ENCODE measurements at regions not wholly inside any gene's neighbourhood (a gene's known extent, or its start where the extent isn't known, plus 50 kb on each side); places are given as distances from the start of the nearest gene placed in this dataset.
"Not testable (repeated sequence)": the region's sequence is repeated elsewhere in the genome, so short reads cannot be mapped to it uniquely, and the experiment has no call there.

DNA sequence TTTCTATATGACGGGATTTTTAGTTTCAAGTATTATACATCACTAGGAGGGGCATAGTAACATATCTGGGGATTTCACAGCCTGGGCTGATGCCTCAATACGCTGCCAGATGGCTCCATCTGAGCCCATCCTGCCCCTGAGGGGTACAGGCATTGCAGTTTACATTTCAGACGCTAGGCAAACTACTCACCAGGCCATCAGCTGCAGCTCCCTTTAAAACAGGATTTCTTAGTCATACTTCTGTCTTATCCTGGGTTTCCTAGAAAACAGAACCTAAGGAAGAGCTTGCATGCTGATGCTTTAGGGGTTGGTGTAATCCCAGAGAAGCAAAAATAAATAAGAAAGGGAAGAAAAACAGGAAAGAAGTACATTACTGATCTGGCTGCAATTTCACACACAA, 372.8 kb upstream of the PIK3R1 start:
- Histone ChIP-seq H3K36me3 (no peaks in the 10 kb centered on the region), H3K4me1 (no peaks in the 10 kb centered on the region), H3K27ac (no peak overlapping the region), H3K27me3 (no peaks in the 10 kb centered on the region), H3K9me3 (peaks cover 0 to 5% (median 0%) of the 10 kb centered on the region in 11 donors), H3K4me3 (no peak overlapping the region)
- ATAC-seq (no peak), DNase-seq (no peak)
- intact Hi-C loops (cut with DNase I), result no loop called here
- TF ChIP-seq, protein P1, sequence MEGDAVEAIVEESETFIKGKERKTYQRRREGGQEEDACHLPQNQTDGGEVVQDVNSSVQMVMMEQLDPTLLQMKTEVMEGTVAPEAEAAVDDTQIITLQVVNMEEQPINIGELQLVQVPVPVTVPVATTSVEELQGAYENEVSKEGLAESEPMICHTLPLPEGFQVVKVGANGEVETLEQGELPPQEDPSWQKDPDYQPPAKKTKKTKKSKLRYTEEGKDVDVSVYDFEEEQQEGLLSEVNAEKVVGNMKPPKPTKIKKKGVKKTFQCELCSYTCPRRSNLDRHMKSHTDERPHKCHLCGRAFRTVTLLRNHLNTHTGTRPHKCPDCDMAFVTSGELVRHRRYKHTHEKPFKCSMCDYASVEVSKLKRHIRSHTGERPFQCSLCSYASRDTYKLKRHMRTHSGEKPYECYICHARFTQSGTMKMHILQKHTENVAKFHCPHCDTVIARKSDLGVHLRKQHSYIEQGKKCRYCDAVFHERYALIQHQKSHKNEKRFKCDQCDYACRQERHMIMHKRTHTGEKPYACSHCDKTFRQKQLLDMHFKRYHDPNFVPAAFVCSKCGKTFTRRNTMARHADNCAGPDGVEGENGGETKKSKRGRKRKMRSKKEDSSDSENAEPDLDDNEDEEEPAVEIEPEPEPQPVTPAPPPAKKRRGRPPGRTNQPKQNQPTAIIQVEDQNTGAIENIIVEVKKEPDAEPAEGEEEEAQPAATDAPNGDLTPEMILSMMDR (IDR thresholded peaks at IDR 0.05), result no peak
- 75 to 78% methylated on average over 3 of the region's 3 CpGs for WGBS, 2 donors

DNA sequence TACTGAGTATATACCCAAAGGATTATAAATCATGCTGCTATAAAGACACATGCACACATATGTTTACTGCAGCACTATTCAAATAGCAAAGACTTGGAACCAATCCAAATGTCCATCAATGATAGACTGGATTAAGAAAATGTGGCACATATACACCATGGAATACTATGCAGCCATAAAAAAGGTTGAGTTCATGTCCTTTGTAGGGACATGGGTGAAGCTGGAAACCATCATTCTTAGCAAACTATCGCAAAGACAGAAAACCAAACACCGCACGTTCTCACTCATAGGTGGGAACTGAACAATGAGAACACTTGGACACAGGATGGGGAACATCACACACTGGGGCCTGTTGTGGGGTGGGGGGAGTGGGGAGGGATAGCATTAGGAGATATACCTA, 378.3 kb upstream of the PIK3R1 start:
- DNase-seq; H3K9me3 ChIP-seq; H3K36me3 ChIP-seq; H3K4me1 ChIP-seq; H3K27ac ChIP-seq; ATAC-seq; H3K4me3 ChIP-seq; intact Hi-C loops (cut with DNase I); H3K27me3 ChIP-seq: not testable (repeated sequence)
- WGBS, 2 donors, result 95 to 98% methylated on average over 3 of the region's 3 CpGs

DNA sequence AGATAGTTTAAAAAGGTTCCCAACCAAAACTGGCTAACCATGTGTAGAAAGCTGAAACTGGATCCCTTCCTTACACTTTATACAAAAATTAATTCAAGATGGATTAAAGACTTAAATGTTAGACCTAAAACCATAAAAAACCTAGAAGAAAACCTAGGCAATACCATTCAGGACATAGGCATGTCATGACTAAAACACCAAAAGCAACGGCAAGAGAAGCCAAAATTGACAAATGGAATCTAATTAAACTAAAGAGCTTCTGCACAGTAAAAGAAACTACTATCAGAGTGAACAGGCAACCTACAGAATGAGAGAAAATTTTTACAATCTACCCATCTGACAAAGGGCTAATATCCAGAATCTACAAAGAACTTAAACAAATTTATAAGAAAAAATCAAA, 379.1 kb upstream of the PIK3R1 start:
- H3K9me3 ChIP-seq; ATAC-seq; H3K4me1 ChIP-seq; H3K4me3 ChIP-seq; DNase-seq; intact Hi-C loops (cut with DNase I); H3K27ac ChIP-seq; H3K36me3 ChIP-seq; H3K27me3 ChIP-seq: not testable (repeated sequence)
- 54 to 59% methylated on average over 1 of the region's 1 CpG for WGBS, 2 donors

DNA sequence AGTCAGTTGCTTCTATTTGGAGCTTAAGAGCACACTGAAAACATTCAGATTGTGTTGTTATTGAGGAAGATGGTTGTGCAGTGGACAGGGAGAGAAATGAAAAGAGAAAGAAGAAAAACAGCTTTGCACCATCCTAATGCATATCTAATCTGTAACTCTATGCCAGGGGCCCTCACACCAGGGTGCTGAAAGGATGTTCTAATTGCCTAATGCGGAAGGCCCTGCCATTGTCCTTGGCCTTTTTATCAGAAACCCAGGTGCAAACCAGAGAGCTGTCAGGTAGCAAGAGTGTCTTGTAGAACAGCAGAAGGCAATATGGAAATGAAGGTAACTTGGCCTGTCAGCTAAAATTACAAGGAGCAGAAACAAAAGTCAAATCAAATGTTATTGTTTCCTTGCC, 384.5 kb upstream of the PIK3R1 start:
- H3K27me3 ChIP-seq, result no peaks in the 10 kb centered on the region
- intact Hi-C loops (cut with DNase I), result no loop called here
- H3K9me3 ChIP-seq, result no peaks in the 10 kb centered on the region
- no peaks in the 10 kb centered on the region for H3K4me1 ChIP-seq
- ATAC-seq (no peak), DNase-seq (no peak)
- 55 to 67% methylated on average over 1 of the region's 1 CpG for WGBS, 2 donors
- no peak overlapping the region for H3K4me3 ChIP-seq
- H3K36me3 ChIP-seq, result no peaks in the 10 kb centered on the region
- no peak overlapping the region for H3K27ac ChIP-seq
- TF ChIP-seq, protein P1 (IDR thresholded peaks at IDR 0.05), result no peak

DNA sequence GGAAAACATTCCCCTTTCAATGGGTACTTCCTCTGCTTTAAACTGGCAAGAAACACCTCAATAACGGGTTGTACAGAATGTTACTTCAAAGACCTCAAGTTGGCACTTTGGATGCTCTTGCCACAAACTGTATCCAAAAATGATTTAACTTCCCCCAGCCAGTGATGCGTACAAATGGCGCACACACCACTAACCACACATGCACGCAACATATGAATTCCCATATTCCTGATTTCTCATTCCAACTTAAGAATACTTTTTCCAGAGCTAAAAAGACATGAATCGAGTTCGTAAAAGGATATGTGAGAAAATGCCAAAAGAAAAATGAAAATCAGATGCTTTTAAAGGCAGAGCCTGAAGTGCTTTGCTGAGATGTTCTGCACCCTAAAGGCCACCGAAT, 388.0 kb upstream of the PIK3R1 start:
- WGBS, 2 donors, result 92 to 96% methylated on average over 7 of the region's 7 CpGs
- Histone ChIP-seq H3K27ac (no peak overlapping the region), H3K36me3 (no peaks in the 10 kb centered on the region), H3K9me3 (no peaks in the 10 kb centered on the region), H3K4me1 (no peaks in the 10 kb centered on the region), H3K27me3 (no peaks in the 10 kb centered on the region), H3K4me3 (no peak overlapping the region)
- DNase-seq (no peak), ATAC-seq (no peak)
- TF ChIP-seq, protein P1 (IDR thresholded peaks at IDR 0.05), result no peak
- intact Hi-C loops (cut with DNase I), result no loop called here

DNA sequence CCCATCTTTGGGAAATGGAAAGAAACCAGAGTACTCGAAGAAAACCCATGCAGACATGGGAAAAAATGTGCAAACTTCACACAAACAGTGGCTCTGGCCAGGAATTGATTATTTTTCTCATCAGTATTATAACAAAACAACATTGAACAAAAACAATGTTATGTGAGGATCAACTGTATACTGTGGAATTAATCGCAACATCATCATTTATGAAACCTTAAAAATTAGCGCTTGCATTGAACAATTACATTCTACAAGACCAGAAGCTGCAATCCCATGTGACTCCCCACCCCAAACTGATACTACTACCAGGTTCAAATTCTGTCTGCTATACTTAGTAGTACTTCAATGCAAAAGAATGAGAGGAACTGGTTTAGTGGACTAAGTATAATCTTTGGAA, 390.7 kb upstream of the PIK3R1 start:
- 80 to 82% methylated on average over 3 of the region's 3 CpGs for WGBS, 2 donors
- intact Hi-C loops (cut with DNase I), result no loop called here
- no peaks in the 10 kb centered on the region for H3K9me3 ChIP-seq
- ATAC-seq, result no peak
- no peaks in the 10 kb centered on the region for H3K27me3 ChIP-seq
- no peak for DNase-seq
- TF ChIP-seq, protein P1 (IDR thresholded peaks at IDR 0.05), result no peak
- no peak overlapping the region for H3K4me3 ChIP-seq
- no peaks in the 10 kb centered on the region for H3K36me3 ChIP-seq
- H3K27ac ChIP-seq, result no peak overlapping the region
- H3K4me1 ChIP-seq, result no peaks in the 10 kb centered on the region

Data from heart right ventricle (tissue), 16 donors.